ENCODE measurements at regions not wholly inside any gene's neighbourhood (a gene's known extent, or its start where the extent isn't known, plus 50 kb on each side); places are given as distances from the start of the nearest gene placed in this dataset.

DNA sequence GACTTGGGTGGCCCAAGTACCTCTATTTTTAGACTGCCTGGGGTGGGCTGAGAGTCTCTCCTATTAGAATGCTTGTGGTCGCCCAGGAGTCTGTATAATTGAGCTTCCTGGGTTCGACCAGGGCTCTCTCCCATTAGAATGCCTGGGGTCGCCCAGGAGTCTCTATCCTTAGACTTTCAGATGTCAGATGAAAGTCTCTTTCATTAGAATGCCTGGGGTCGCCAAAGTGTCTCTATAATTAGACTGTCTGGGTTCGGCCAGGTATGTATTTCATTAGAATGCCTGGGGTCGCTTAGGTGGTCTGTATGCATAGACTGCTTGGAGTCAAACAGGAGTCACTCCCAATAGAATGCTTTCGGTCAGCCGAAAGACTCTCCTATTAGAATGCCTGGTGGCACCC, 1471.7 kb downstream of the UQCRFS1 start:
- H3K9ac ChIP-seq (ENCODE audit: low read depth in 2 of 2, low read length in 2 of 2): no peak overlapping the region
- peak; percentile 4 for DNase-seq
- no peak overlapping the region for H3K27ac ChIP-seq
- no peak for TF ChIP-seq CTCF (IDR thresholded peaks at IDR 0.05)
- intact Hi-C loops (cut with DNase I): no loop called here
- no peaks in the 10 kb centered on the region for H3K36me3 ChIP-seq
- no peaks in the 10 kb centered on the region for H3K4me1 ChIP-seq
- H3K4me3 ChIP-seq: no peak overlapping the region
- no peaks in the 10 kb centered on the region for H3K9me3 ChIP-seq
- no peaks in the 10 kb centered on the region for H3K27me3 ChIP-seq

DNA sequence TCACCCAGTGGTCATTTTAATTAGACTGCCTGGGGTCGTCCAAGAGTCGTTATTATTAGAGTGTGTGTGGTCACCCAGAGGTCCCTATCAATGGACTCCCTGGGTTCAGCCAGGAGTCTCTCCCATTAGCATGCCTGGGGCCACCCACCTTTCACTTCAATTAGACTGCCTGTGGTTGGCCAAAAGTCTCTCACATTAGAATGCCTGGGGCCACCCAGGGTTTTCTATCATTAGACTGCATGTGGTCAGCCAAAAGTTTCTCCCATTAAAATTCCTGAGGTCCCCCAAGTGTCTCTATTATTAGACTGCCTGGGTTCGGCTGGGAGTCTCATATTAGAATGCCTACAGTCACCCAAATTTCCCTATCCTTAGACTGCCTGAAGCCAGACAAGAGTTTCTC, 1472.6 kb downstream of the UQCRFS1 start:
- TF ChIP-seq CTCF (IDR thresholded peaks at IDR 0.05): no peak
- DNase-seq: no peak

GRCh38 chr19:27738569-27739193, 1474.3 kb downstream of the UQCRFS1 start:
- H3K4me1 ChIP-seq: no peaks in the 10 kb centered on the region
- H3K4me3 ChIP-seq: no peak overlapping the region
- peak; percentile 6 for DNase-seq
- H3K36me3 ChIP-seq: no peaks in the 10 kb centered on the region
- intact Hi-C loops (cut with DNase I): no loop called here
- H3K9me3 ChIP-seq: no peaks in the 10 kb centered on the region
- no peak for TF ChIP-seq CTCF (IDR thresholded peaks at IDR 0.05)
- H3K27ac ChIP-seq: no peak overlapping the region
- no peaks in the 10 kb centered on the region for H3K27me3 ChIP-seq
- no peak overlapping the region for H3K9ac ChIP-seq (ENCODE audit: low read depth in 2 of 2, low read length in 2 of 2)

More for the DNA sequence above, 1472.6 kb downstream of the UQCRFS1 start:
- Histone ChIP-seq H3K9ac (ENCODE audit: low read depth in 2 of 2, low read length in 2 of 2) (no peak overlapping the region), H3K4me3 (no peak overlapping the region), H3K9me3 (no peaks in the 10 kb centered on the region), H3K27me3 (no peaks in the 10 kb centered on the region), H3K4me1 (no peaks in the 10 kb centered on the region), H3K36me3 (no peaks in the 10 kb centered on the region), H3K27ac (no peak overlapping the region)
- intact Hi-C loops (cut with DNase I): no loop called here

GRCh38 chr19:27736225-27736624, 1476.7 kb downstream of the UQCRFS1 start:
- intact Hi-C loops (cut with DNase I): no loop called here
- Histone ChIP-seq H3K4me3 (no peak overlapping the region), H3K36me3 (no peaks in the 10 kb centered on the region), H3K27ac (no peak overlapping the region), H3K4me1 (no peaks in the 10 kb centered on the region), H3K27me3 (no peaks in the 10 kb centered on the region), H3K9ac (ENCODE audit: low read depth in 2 of 2, low read length in 2 of 2) (no peak overlapping the region), H3K9me3 (peaks cover 3% of the 10 kb centered on the region)
- no peak for TF ChIP-seq CTCF (IDR thresholded peaks at IDR 0.05)
- no peak for DNase-seq

- Histone ChIP-seq H3K9ac (ENCODE audit: low read depth in 2 of 2, low read length in 2 of 2) (no peak overlapping the region), H3K27me3 (no peaks in the 10 kb centered on the region), H3K27ac (no peak overlapping the region), H3K4me1 (no peaks in the 10 kb centered on the region), H3K9me3 (peaks cover 3% of the 10 kb centered on the region), H3K36me3 (no peaks in the 10 kb centered on the region), H3K4me3 (no peak overlapping the region)
- no peak for DNase-seq
- intact Hi-C loops (cut with DNase I): no loop called here
- TF ChIP-seq CTCF (IDR thresholded peaks at IDR 0.05): no peak
These were observed 1477.6 kb downstream of the UQCRFS1 start for GRCh38 chr19:27735314-27735713.
